ENCODE measurements at regions not wholly inside any gene's neighbourhood (a gene's known extent, or its start where the extent isn't known, plus 50 kb on each side); places are given as distances from the start of the nearest gene placed in this dataset.

- TF ChIP-seq CTCF (IDR thresholded peaks at IDR 0.05) (no peak), POLR2A (IDR thresholded peaks at IDR 0.05) (no peak)
Observed at GRCh38 chr7:85829176-85829575, 642.3 kb upstream of the SEMA3D start.
